ENCODE measurements at regions not wholly inside any gene's neighbourhood (a gene's known extent, or its start where the extent isn't known, plus 50 kb on each side); places are given as distances from the start of the nearest gene placed in this dataset.

- TF ChIP-seq CTCF (IDR thresholded peaks at IDR 0.05): no peak
- TF ChIP-seq MXI1 (IDR thresholded peaks at IDR 0.05; ENCODE audit: low read depth, low read length): no peak
- no peak for TF ChIP-seq TAF1 (IDR thresholded peaks at IDR 0.05; ENCODE audit: borderline replicate concordance, low read depth, low read length)
- no peak for TF ChIP-seq GABPA (IDR thresholded peaks at IDR 0.05; ENCODE audit: low read depth)
- no peak for TF ChIP-seq GATA2 (CRISPR knock-in tag; IDR thresholded peaks at IDR 0.05)
- TF ChIP-seq CHD2 (IDR thresholded peaks at IDR 0.05; ENCODE audit: low read length, partially characterized antibody): no peak
- no peak for TF ChIP-seq NRF1 (IDR thresholded peaks at IDR 0.05; ENCODE audit: low read depth, low read length)
- TF ChIP-seq FOSL2 (IDR thresholded peaks at IDR 0.05; ENCODE audit: borderline replicate concordance, low read depth): no peak
- no peak for TF ChIP-seq PBX3 (IDR thresholded peaks at IDR 0.05)
- no peak for TF ChIP-seq NFIC (IDR thresholded peaks at IDR 0.05; ENCODE audit: borderline replicate concordance)
- TF ChIP-seq USF2 (IDR thresholded peaks at IDR 0.05; ENCODE audit: borderline replicate concordance, low read depth, low read length): no peak
- no peak for TF ChIP-seq POLR2AphosphoS5 (IDR thresholded peaks at IDR 0.05; ENCODE audit: low read depth, low read length)
- TF ChIP-seq FOXJ3 (CRISPR knock-in tag; IDR thresholded peaks at IDR 0.05): no peak
Observed at GRCh38 chr5:128626536-128627090, 88.6 kb upstream of the FBN2 start (continued).

GRCh38 chr5:128627939-128628338 lies 89.9 kb upstream of the FBN2 start:
- Histone ChIP-seq H3K9ac (no peak overlapping the region), H3K79me2 (ENCODE audit: insufficient read depth) (no peaks in the 10 kb centered on the region), H4K20me1 (ENCODE audit: insufficient read depth) (no peaks in the 10 kb centered on the region), H3K9me2 (no peaks in the 10 kb centered on the region), H3K9me3 (no peaks in the 10 kb centered on the region), H3K4me3 (ENCODE audit: low read depth in 2 of 2, low read length in 1 of 2) (no peak overlapping the region), H3K4me1 (ENCODE audit: control insufficient read depth in 1 of 2, insufficient read depth in 2 of 2, low read depth in 1 of 2, low read length in 1 of 2) (no peaks in the 10 kb centered on the region), H3F3A (replicated peaks; ENCODE audit: insufficient read depth) (no peaks in the 10 kb centered on the region), H3K4me2 (no peak overlapping the region), H3K27me3 (ENCODE audit: insufficient read depth) (no peaks in the 10 kb centered on the region), H3K36me3 (replicated peaks in 1 of 2; ENCODE audit: control insufficient read depth in 1 of 2, insufficient read depth in 2 of 2, low read length in 1 of 2) (no peaks in the 10 kb centered on the region), H2AFZ (ENCODE audit: low read depth) (no peak overlapping the region), H3K27ac (ENCODE audit: low read depth in 2 of 2, low read length in 1 of 2) (no peak overlapping the region)
- CTCF ChIA-PET: no interaction called here
- POLR2A ChIA-PET: no interaction called here
- no peak for DNase-seq
- WGBS (ENCODE audit: low lambda C conversion rate): 11% methylated on average over 1 of the region's 1 CpG
- TF ChIP-seq USF2 (IDR thresholded peaks at IDR 0.05; ENCODE audit: borderline replicate concordance, low read depth, low read length) (no peak), MXI1 (IDR thresholded peaks at IDR 0.05; ENCODE audit: low read depth, low read length) (no peak)
